ENCODE measurements at regions not wholly inside any gene's neighbourhood (a gene's known extent, or its start where the extent isn't known, plus 50 kb on each side); places are given as distances from the start of the nearest gene placed in this dataset.

DNA sequence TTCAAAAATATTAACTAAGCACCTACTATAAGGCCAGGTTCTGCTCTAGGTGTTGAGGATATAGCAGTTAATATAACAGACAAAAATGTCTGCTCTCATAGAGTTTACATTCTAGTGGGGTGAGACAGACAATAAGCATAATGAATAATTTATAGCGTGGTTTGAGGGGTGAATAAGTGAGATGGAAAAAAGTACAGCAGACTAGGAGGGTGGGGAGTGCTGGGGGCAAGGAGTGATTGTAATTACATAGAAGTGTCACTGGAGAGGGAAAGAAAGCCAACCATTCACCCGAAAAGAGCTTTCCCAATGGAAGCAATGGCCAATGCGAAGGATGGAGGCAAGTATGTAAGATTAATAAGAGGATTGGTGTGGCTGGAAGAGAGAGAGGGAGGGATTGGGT, 552.9 kb upstream of the KCNMB2 start:
- 80% methylated on average over 3 of the region's 3 CpGs for WGBS, 2 donors
- no peaks in the 10 kb centered on the region for H3K4me1 ChIP-seq
- no peaks in the 10 kb centered on the region for H3K36me3 ChIP-seq
- no peak overlapping the region for H3K4me3 ChIP-seq
- H3K27me3 ChIP-seq: no peaks in the 10 kb centered on the region
- DNase-seq: no peak
- no peaks in the 10 kb centered on the region for H3K9me3 ChIP-seq
- H3K27ac ChIP-seq: no peak overlapping the region
- no peak for TF ChIP-seq POLR2A (IDR thresholded peaks at IDR 0.05)
- no peak for TF ChIP-seq EP300 (IDR thresholded peaks at IDR 0.05)
- TF ChIP-seq, protein P1, sequence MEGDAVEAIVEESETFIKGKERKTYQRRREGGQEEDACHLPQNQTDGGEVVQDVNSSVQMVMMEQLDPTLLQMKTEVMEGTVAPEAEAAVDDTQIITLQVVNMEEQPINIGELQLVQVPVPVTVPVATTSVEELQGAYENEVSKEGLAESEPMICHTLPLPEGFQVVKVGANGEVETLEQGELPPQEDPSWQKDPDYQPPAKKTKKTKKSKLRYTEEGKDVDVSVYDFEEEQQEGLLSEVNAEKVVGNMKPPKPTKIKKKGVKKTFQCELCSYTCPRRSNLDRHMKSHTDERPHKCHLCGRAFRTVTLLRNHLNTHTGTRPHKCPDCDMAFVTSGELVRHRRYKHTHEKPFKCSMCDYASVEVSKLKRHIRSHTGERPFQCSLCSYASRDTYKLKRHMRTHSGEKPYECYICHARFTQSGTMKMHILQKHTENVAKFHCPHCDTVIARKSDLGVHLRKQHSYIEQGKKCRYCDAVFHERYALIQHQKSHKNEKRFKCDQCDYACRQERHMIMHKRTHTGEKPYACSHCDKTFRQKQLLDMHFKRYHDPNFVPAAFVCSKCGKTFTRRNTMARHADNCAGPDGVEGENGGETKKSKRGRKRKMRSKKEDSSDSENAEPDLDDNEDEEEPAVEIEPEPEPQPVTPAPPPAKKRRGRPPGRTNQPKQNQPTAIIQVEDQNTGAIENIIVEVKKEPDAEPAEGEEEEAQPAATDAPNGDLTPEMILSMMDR (IDR thresholded peaks at IDR 0.05): no peak
- no peak for TF ChIP-seq POLR2AphosphoS5 (IDR thresholded peaks at IDR 0.05)
- intact Hi-C loops (cut with DNase I): no loop called here

DNA sequence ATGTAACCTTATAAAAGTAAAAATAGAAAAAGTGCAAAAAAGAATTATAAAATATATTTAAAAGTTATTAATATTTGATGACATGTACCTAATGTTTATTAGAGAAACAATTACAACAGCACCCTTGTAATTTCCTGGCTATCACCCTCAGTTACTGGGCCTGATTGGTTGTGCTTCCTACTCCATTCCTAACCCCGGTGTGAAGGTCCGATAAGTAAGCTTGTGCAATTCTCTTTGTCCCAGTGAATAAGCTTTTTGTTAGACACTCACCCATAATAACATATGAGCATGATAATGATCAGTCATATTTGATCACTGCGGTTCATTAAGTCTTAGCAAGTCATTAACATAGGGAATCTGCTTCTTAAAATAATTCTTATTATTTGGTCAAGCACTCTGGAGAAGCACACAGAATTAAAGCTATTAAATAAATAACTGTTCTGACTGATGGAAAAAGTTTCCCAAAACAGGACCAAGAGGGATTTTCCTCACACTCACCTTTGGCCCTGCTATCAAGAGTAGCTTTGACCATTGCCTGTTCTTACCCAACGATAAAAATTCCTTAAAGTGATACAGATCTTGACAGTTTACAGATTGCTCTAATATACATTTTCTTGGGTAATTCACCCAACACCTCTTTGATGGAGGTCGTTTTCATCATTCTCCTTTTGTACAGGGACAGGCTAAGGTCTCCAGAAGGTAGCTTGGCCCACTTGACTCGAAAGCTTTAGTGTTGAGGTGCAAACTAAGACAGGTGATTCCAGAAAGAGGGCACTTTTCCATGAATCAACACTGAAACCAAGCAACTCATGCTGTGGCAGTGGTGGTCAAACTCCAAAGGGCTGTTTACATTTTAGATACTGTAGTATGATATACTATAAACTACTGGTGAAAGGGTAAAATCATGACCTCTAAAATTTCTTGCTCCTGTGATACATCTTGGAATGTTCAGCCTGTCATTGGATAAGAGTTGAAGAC, 543.0 kb upstream of the KCNMB2 start:
- H3K27me3 ChIP-seq: no peaks in the 10 kb centered on the region
- WGBS, 2 donors: 81 to 84% methylated on average over 6 of the region's 6 CpGs
- no peak overlapping the region for H3K4me3 ChIP-seq
- no peak overlapping the region for H3K27ac ChIP-seq
- intact Hi-C loops (cut with DNase I): no loop called here
- no peaks in the 10 kb centered on the region for H3K9me3 ChIP-seq
- TF ChIP-seq POLR2A (IDR thresholded peaks at IDR 0.05) (no peak), EP300 (IDR thresholded peaks at IDR 0.05) (no peak), POLR2AphosphoS5 (IDR thresholded peaks at IDR 0.05) (no peak)
- TF ChIP-seq, protein P1 (IDR thresholded peaks at IDR 0.05): no peak
- H3K36me3 ChIP-seq: no peaks in the 10 kb centered on the region
- no peak for DNase-seq
- no peaks in the 10 kb centered on the region for H3K4me1 ChIP-seq

DNA sequence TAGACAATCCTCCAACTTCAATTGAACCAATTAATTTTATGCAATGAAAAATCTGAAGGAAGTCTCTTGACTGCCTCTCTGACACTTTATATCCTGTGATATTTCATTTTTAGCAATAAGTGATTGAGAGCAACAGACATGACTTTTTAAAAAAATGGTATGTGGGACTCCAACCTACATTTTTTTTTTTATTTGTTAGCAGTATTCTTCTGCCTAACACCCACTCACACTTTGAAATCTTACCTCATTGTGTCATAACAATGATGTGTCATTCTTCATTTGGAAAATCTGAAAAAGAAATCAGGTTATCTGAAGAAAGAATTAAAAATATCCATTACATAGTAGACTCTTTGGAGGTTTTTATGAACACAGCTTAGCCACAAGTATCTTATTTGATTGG, 541.3 kb upstream of the KCNMB2 start:
- H3K4me3 ChIP-seq: no peak overlapping the region
- intact Hi-C loops (cut with DNase I): no loop called here
- H3K27ac ChIP-seq: no peak overlapping the region
- H3K36me3 ChIP-seq: no peaks in the 10 kb centered on the region
- no peak for DNase-seq
- TF ChIP-seq POLR2AphosphoS5 (IDR thresholded peaks at IDR 0.05): no peak
- TF ChIP-seq, protein P1 (IDR thresholded peaks at IDR 0.05): no peak
- TF ChIP-seq POLR2A (IDR thresholded peaks at IDR 0.05): no peak
- no peak for TF ChIP-seq EP300 (IDR thresholded peaks at IDR 0.05)
- H3K9me3 ChIP-seq: peaks cover 0 to 2% (median 0%) of the 10 kb centered on the region in 4 donors
- H3K4me1 ChIP-seq: no peaks in the 10 kb centered on the region
- no peaks in the 10 kb centered on the region for H3K27me3 ChIP-seq

DNA sequence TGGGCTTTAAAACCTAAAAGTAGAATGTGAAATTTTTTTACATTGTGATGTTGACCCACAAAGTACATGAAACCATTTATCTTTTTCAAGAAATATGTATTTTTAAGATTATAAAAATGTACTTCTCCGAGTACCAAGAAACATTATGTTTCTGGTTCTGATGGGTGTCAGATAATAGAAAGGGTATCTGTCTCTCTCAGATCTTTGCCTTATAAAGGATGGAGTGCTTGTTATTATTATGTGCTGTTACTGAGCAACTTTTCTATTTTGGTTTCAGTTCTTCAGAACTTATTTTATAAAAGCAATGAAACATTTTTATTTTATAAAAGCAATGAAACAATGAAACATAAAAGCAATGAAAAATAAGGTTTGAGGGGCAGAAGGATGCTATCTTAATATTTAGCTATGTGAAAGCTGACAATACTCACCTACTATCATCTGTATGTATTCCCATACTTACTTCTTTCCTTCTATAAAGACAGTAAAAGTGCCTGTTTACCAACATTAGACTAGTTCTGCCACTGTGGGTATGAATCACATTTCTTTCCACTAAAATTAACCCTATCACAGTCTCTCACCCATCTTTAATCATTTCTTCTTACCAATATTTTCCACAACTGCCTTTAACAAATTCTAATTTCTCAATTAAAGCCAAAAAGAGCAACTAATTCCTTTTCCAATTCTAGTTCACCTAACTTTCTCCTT, 540.7 kb upstream of the KCNMB2 start:
- H3K27ac ChIP-seq: no peak overlapping the region
- no peak overlapping the region for H3K4me3 ChIP-seq
- peaks cover 0 to 2% (median 0%) of the 10 kb centered on the region in 4 donors for H3K9me3 ChIP-seq
- intact Hi-C loops (cut with DNase I): no loop called here
- WGBS, 2 donors: 79 to 93% methylated on average over 1 of the region's 1 CpG
- H3K4me1 ChIP-seq: no peaks in the 10 kb centered on the region
- no peak for DNase-seq
- no peaks in the 10 kb centered on the region for H3K27me3 ChIP-seq
- no peak for TF ChIP-seq EP300 (IDR thresholded peaks at IDR 0.05)
- no peak for TF ChIP-seq POLR2AphosphoS5 (IDR thresholded peaks at IDR 0.05)
- TF ChIP-seq POLR2A (IDR thresholded peaks at IDR 0.05): no peak
- no peaks in the 10 kb centered on the region for H3K36me3 ChIP-seq

DNA sequence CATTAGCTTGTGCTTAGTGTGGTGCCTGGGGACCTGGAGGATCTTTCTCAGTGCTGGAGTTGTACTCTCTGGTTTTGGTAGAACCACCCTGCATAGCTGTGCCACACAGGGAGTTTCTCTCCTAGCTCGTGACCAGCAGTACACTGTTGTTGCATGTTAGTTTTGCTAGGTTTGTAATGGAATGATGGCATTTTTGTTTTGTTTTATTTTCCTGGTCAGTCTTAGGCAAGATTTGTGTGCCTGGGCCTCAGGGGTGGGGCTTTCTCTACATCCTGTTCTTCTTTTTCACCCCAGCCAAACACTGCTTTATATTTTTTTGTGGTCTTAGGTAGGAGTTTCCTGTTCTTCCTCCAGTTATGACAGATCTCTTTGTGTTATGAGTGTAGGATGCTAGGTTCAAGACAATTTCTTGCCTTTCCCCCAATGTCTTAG, 534.5 kb upstream of the KCNMB2 start:
- Histone ChIP-seq H3K36me3 (no peaks in the 10 kb centered on the region), H3K4me3 (no peak overlapping the region), H3K4me1 (no peaks in the 10 kb centered on the region), H3K27me3 (no peaks in the 10 kb centered on the region), H3K27ac (no peak overlapping the region), H3K9me3 (peaks cover 0 to 2% (median 0%) of the 10 kb centered on the region in 4 donors)
- no peak for DNase-seq
- intact Hi-C loops (cut with DNase I): no loop called here
- TF ChIP-seq POLR2AphosphoS5 (IDR thresholded peaks at IDR 0.05) (no peak), EP300 (IDR thresholded peaks at IDR 0.05) (no peak), POLR2A (IDR thresholded peaks at IDR 0.05) (no peak)
- TF ChIP-seq, protein P1 (IDR thresholded peaks at IDR 0.05): no peak
- WGBS, 2 donors: 73 to 87% methylated on average over 1 of the region's 1 CpG
